HEK293T (cell line): ENCODE measurements at regions not wholly inside any gene's neighbourhood (a gene's known extent, or its start where the extent isn't known, plus 50 kb on each side); places are given as distances from the start of the nearest gene placed in this dataset.

Experiments
- ARNT ChIP-seq: fragments of 450-650 bp; IDR thresholded peaks from 2 replicates; pipeline ENCODE4 v1.6.1; 2017; ENCODE audit warnings: mild to moderate bottlenecking
- BHLHE40 ChIP-seq: fragments of 450-650 bp; IDR thresholded peaks from 2 replicates; pipeline ENCODE4 v1.6.1; 2016; ENCODE audit warnings: mild to moderate bottlenecking, moderate library complexity, borderline replicate concordance
- CTBP1 ChIP-seq: fragments of 450-650 bp; IDR thresholded peaks from 2 replicates; pipeline ENCODE4 v1.6.1; 2016; ENCODE audit warnings: borderline replicate concordance
- FOXA1 ChIP-seq: fragments of 450-650 bp; IDR thresholded peaks from 2 replicates; pipeline ENCODE4 v1.6.1; 2016; ENCODE audit warnings: mild to moderate bottlenecking
- FOXM1 ChIP-seq: fragments of 450-650 bp; IDR thresholded peaks from 2 replicates; pipeline ENCODE4 v1.6.1; 2017; ENCODE audit warnings: mild to moderate bottlenecking, borderline replicate concordance
- HDGF ChIP-seq: fragments of 450-650 bp; IDR thresholded peaks from 2 replicates; pipeline ENCODE4 v1.6.1; 2017; ENCODE audit warnings: antibody characterized with exemption, borderline replicate concordance
- LEF1 ChIP-seq: fragments of 450-650 bp; IDR thresholded peaks from 2 replicates; pipeline ENCODE4 v1.6.1; 2017; ENCODE audit warnings: mild to moderate bottlenecking, borderline replicate concordance
- NFRKB ChIP-seq: fragments of 450-650 bp; IDR thresholded peaks from 2 replicates; pipeline ENCODE4 v1.6.1; 2016; ENCODE audit warnings: mild to moderate bottlenecking, moderate library complexity
- SP1 ChIP-seq: fragments of 450-650 bp; IDR thresholded peaks from 2 replicates; pipeline ENCODE4 v1.6.1; 2017
- SUZ12 ChIP-seq: fragments of 450-650 bp; IDR thresholded peaks from 2 replicates; pipeline ENCODE4 v1.6.1; 2016; ENCODE audit warnings: mild to moderate bottlenecking
- TARDBP ChIP-seq: fragments of 450-650 bp; IDR thresholded peaks from 2 replicates; pipeline ENCODE4 v1.6.1; 2016
- ZNF384 ChIP-seq: fragments of 450-650 bp; IDR thresholded peaks from 2 replicates; pipeline ENCODE4 v1.6.1; 2016
- TF ChIP-seq, protein P1 (sequence below): fragments of 450-650 bp; IDR thresholded peaks from 2 replicates; pipeline ENCODE4 v1.6.1; 2016

DNA sequence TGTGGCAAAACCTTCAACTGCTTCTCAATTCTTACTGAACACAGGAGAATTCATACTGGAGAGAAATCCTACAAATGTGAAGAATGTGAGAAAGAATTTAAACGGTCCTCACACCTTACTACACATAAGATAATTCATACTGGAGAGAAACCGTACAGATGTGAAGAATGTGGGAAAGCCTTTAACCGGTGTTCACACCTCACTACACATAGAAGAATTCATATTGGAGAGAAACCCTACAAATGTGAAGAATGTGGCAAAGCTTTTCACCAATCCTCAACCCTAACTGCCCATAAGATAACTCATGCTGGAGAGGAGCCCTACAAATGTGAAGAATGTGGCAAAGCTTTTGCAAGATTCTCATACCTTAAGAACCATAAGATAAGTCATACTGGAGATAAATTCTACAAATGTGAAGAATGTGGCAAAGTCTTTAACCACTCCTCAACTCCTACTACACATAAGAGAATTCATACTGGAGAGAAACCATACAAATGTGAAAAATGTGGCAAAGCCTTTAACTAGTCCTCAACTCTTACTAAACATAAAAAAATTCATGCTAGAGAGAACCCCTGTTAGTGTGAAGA is 111.7 kb downstream of the ZNF100 start:
- no peak for TF ChIP-seq SUZ12
- no peak for TF ChIP-seq FOXA1
- TF ChIP-seq FOXM1: no peak
- no peak for TF ChIP-seq TARDBP
- TF ChIP-seq, protein P1, sequence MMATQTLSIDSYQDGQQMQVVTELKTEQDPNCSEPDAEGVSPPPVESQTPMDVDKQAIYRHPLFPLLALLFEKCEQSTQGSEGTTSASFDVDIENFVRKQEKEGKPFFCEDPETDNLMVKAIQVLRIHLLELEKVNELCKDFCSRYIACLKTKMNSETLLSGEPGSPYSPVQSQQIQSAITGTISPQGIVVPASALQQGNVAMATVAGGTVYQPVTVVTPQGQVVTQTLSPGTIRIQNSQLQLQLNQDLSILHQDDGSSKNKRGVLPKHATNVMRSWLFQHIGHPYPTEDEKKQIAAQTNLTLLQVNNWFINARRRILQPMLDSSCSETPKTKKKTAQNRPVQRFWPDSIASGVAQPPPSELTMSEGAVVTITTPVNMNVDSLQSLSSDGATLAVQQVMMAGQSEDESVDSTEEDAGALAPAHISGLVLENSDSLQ: no peak
- TF ChIP-seq LEF1: no peak
- TF ChIP-seq ARNT: no peak
- no peak for TF ChIP-seq SP1
- TF ChIP-seq ZNF384: no peak
- no peak for TF ChIP-seq NFRKB
- no peak for TF ChIP-seq HDGF
- TF ChIP-seq BHLHE40: no peak
- TF ChIP-seq CTBP1: no peak
